ENCODE measurements at regions not wholly inside any gene's neighbourhood (a gene's known extent, or its start where the extent isn't known, plus 50 kb on each side); places are given as distances from the start of the nearest gene placed in this dataset.

DNA sequence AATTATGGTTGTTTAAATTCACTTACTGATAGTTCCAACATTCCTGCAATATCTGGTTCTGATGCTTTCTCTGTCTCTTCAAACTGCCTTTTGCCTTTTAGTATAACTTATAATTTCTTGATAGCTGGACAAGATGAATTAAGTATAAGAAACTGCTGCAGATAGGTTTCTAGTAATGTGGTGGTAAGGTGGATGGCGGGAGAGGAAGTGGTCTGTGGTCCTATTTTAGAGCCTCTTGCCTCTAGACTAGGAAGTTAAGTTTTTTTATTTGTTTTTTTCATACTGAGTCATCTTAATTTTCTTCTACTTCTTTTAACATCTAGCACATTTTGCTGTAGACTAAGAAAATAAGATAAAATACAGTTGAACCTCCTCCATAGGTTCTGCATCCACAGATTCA lies 310.0 kb downstream of the SLITRK2 start:
- Histone ChIP-seq H3K4me1 (no peaks in the 10 kb centered on the region), H3K9ac (no peak overlapping the region), H3K4me2 (no peak overlapping the region), H3K27me3 (peaks cover 63% of the 10 kb centered on the region), H3K9me3 (no peaks in the 10 kb centered on the region), H4K20me1 (no peaks in the 10 kb centered on the region), H3K4me3 (no peak overlapping the region), H3K27ac (no peak overlapping the region), H3K36me3 (no peaks in the 10 kb centered on the region)
- no peak for TF ChIP-seq Cebpa-rat (IDR thresholded peaks at IDR 0.05)

- no peaks in the 10 kb centered on the region for H3K9me3 ChIP-seq
- H3K4me1 ChIP-seq, result no peaks in the 10 kb centered on the region
- H3K27ac ChIP-seq, result no peak overlapping the region
- H3K27me3 ChIP-seq, result peaks cover 97% of the 10 kb centered on the region
- no peak overlapping the region for H3K4me2 ChIP-seq
- no peak overlapping the region for H3K4me3 ChIP-seq
- TF ChIP-seq Cebpa-rat (IDR thresholded peaks at IDR 0.05), result no peak
- no peaks in the 10 kb centered on the region; the same call in 1 of the 2 replicates for H4K20me1 ChIP-seq
- no peak overlapping the region for H3K9ac ChIP-seq
- H3K36me3 ChIP-seq, result no peaks in the 10 kb centered on the region
These were observed 323.6 kb downstream of the SLITRK2 start for GRCh38 chrX:146141221-146141620.

GRCh38 chrX:146144039-146144438 lies 326.4 kb downstream of the SLITRK2 start:
- Histone ChIP-seq H3K9ac (no peak overlapping the region), H3K4me2 (no peak overlapping the region), H3K4me3 (no peak overlapping the region), H3K9me3 (no peaks in the 10 kb centered on the region), H3K36me3 (no peaks in the 10 kb centered on the region), H3K27me3 (peaks cover 98% of the 10 kb centered on the region), H4K20me1 (no peaks in the 10 kb centered on the region; the same call in 1 of the 2 replicates), H3K27ac (no peak overlapping the region), H3K4me1 (no peaks in the 10 kb centered on the region)
- no peak for TF ChIP-seq Cebpa-rat (IDR thresholded peaks at IDR 0.05)

DNA sequence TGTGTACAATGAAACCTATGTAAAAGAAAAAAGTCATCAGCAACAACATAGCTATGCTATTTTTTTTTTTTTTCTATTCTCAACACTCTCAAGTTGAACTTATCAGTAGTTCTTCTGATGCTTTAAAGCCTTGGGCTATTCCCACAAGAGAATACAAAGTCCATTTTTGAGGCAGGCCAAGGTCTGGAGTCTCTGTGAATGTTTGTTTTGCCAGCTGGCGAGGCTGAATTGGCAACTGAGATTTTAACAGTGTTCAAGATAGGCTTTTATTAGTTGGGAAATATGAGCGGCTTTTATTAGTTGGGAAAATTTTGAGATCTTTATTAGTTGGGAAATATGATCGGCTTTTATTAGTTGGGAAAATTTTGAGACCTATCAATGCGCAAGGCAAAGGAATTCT lies 336.6 kb downstream of the SLITRK2 start:
- Histone ChIP-seq H3K4me2 (no peak overlapping the region), H3K4me3 (no peak overlapping the region), H3K9ac (no peak overlapping the region), H3K9me3 (no peaks in the 10 kb centered on the region), H4K20me1 (no peaks in the 10 kb centered on the region), H3K36me3 (no peaks in the 10 kb centered on the region), H3K4me1 (no peaks in the 10 kb centered on the region), H3K27ac (no peak overlapping the region), H3K27me3 (peaks cover 86% of the 10 kb centered on the region)
- no peak for TF ChIP-seq Cebpa-rat (IDR thresholded peaks at IDR 0.05)

- H3K27ac ChIP-seq, result no peak overlapping the region
- no peaks in the 10 kb centered on the region for H3K36me3 ChIP-seq
These were observed 343.0 kb downstream of the SLITRK2 start for GRCh38 chrX:146160443-146161203.

GRCh38 chrX:146173742-146174141 lies 356.1 kb downstream of the SLITRK2 start:
- H3K9me3 ChIP-seq, result peaks cover 3% of the 10 kb centered on the region; the same call in 1 of the 2 replicates
- no peak overlapping the region for H3K27ac ChIP-seq
- TF ChIP-seq Cebpa-rat (IDR thresholded peaks at IDR 0.05), result no peak
- no peak overlapping the region for H3K4me2 ChIP-seq
- H3K36me3 ChIP-seq, result no peaks in the 10 kb centered on the region
- H3K9ac ChIP-seq, result no peak overlapping the region
- no peaks in the 10 kb centered on the region for H4K20me1 ChIP-seq
- H3K27me3 ChIP-seq, result peaks cover 85% of the 10 kb centered on the region
- H3K4me1 ChIP-seq, result no peaks in the 10 kb centered on the region
- no peak overlapping the region for H3K4me3 ChIP-seq

More at GRCh38 chrX:146160443-146161203, 343.0 kb downstream of the SLITRK2 start:
- Histone ChIP-seq H3K4me3 (no peak overlapping the region), H3K4me2 (no peak overlapping the region), H4K20me1 (no peaks in the 10 kb centered on the region), H3K9me3 (no peaks in the 10 kb centered on the region), H3K4me1 (no peaks in the 10 kb centered on the region), H3K9ac (no peak overlapping the region), H3K27me3 (peaks cover 81% of the 10 kb centered on the region)
- TF ChIP-seq Cebpa-rat (IDR thresholded peaks at IDR 0.05), result no peak

DNA sequence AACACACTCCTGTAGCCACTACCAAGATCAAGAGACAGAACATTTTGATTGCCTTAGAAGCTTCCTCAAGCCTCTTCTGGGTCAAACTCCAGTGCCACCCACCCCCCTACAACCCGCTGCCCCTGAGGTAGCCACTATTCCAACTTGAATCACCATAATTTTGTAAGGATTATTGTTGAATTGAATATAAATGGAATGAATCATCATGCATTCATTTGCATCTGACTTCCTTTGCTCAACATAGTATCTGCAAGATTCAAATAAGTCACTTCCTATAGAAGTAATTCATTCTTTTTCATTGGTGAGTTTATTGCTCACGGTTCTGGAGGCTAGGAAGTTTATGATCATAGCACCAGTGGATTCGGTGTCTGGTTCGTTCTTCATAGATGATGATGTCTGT lies 364.2 kb downstream of the SLITRK2 start:
- H3K9me3 ChIP-seq, result no peaks in the 10 kb centered on the region
- H3K27me3 ChIP-seq, result peaks cover 77% of the 10 kb centered on the region
- H3K9ac ChIP-seq, result no peak overlapping the region
- H3K4me2 ChIP-seq, result no peak overlapping the region
- H3K4me3 ChIP-seq, result no peak overlapping the region
- no peaks in the 10 kb centered on the region for H3K36me3 ChIP-seq
- TF ChIP-seq Cebpa-rat (IDR thresholded peaks at IDR 0.05), result no peak
- no peaks in the 10 kb centered on the region for H3K4me1 ChIP-seq
- H4K20me1 ChIP-seq, result no peaks in the 10 kb centered on the region
- H3K27ac ChIP-seq, result no peak overlapping the region

- no peak overlapping the region for H3K4me2 ChIP-seq
- H3K4me3 ChIP-seq, result no peak overlapping the region
- H3K27ac ChIP-seq, result no peak overlapping the region
- no peaks in the 10 kb centered on the region for H3K36me3 ChIP-seq
- no peaks in the 10 kb centered on the region for H3K9me3 ChIP-seq
- TF ChIP-seq Cebpa-rat (IDR thresholded peaks at IDR 0.05), result no peak
- no peak overlapping the region for H3K9ac ChIP-seq
- no peaks in the 10 kb centered on the region for H4K20me1 ChIP-seq
- H3K4me1 ChIP-seq, result no peaks in the 10 kb centered on the region
- peaks cover 86% of the 10 kb centered on the region for H3K27me3 ChIP-seq
These were observed 368.9 kb downstream of the SLITRK2 start for GRCh38 chrX:146186540-146186939.

- Histone ChIP-seq H3K27me3 (peaks cover 79% of the 10 kb centered on the region), H3K9ac (no peak overlapping the region), H3K4me2 (no peak overlapping the region), H3K4me3 (no peak overlapping the region), H3K9me3 (no peaks in the 10 kb centered on the region), H3K27ac (no peak overlapping the region), H3K4me1 (no peaks in the 10 kb centered on the region), H4K20me1 (no peaks in the 10 kb centered on the region), H3K36me3 (no peaks in the 10 kb centered on the region)
- no peak for TF ChIP-seq Cebpa-rat (IDR thresholded peaks at IDR 0.05)
These were observed 371.7 kb downstream of the SLITRK2 start for GRCh38 chrX:146189371-146189770.

DNA sequence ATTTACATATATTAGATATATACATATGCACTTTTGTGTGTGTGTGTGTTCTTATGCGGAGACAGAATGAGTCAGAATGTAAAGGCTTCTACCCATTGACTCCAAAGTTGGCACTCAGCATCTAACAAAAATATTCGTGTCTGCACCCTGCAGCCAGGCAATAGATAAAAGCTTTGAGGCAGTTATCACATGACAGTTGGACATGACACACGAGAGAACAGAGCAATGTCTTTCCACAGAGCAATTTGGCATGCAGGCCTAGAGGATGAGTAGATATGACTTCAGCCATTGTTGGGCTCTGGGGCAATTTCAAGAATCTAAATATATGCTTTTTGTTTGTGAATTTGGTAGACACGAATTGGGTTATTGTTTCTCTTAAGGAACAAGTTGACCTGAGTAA lies 391.2 kb downstream of the SLITRK2 start:
- no peak overlapping the region for H3K27ac ChIP-seq
- H4K20me1 ChIP-seq, result no peaks in the 10 kb centered on the region
- H3K4me2 ChIP-seq, result no peak overlapping the region
- H3K4me1 ChIP-seq, result no peaks in the 10 kb centered on the region
- no peak for TF ChIP-seq Cebpa-rat (IDR thresholded peaks at IDR 0.05)
- H3K9me3 ChIP-seq, result no peaks in the 10 kb centered on the region
- peaks cover 62% of the 10 kb centered on the region for H3K27me3 ChIP-seq
- H3K4me3 ChIP-seq, result no peak overlapping the region
- H3K36me3 ChIP-seq, result no peaks in the 10 kb centered on the region
- H3K9ac ChIP-seq, result no peak overlapping the region
